Subcutaneous abdominal adipose tissue (tissue), 5 donors: ENCODE measurements at regions not wholly inside any gene's neighbourhood (a gene's known extent, or its start where the extent isn't known, plus 50 kb on each side); places are given as distances from the start of the nearest gene placed in this dataset.
"Not testable (repeated sequence)": the region's sequence is repeated elsewhere in the genome, so short reads cannot be mapped to it uniquely, and the experiment has no call there.

ENCODE experiments used
- H3K27ac ChIP-seq: one replicate; pipeline ENCODE4 v1.7.0; 2013; ENCODE audit warnings: low read depth, mild to moderate bottlenecking, inconsistent platforms, low read length, moderate library complexity
- H3K27me3 ChIP-seq, 5 donors: one replicate each; pipeline ENCODE4 v1.7.0; 2013; ENCODE audit warnings: low read length in 5 of 5, inconsistent platforms in 1 of 5; ENCODE audit not compliant: control insufficient read depth in 5 of 5, insufficient read depth in 4 of 5
- H3K36me3 ChIP-seq, 5 donors: one replicate each; pipeline ENCODE4 v1.7.0; 2013; ENCODE audit warnings: low read length in 5 of 5; ENCODE audit not compliant: control insufficient read depth in 5 of 5, insufficient read depth in 5 of 5
- H3K4me1 ChIP-seq, 5 donors: one replicate each; pipeline ENCODE4 v1.7.0; 2013; ENCODE audit warnings: low read length in 5 of 5, mild to moderate bottlenecking in 3 of 5, moderate library complexity in 1 of 5; ENCODE audit not compliant: control insufficient read depth in 5 of 5, insufficient read depth in 5 of 5
- H3K4me3 ChIP-seq, 5 donors: one replicate each; pipeline ENCODE4 v1.7.0; 2013; ENCODE audit warnings: low read length in 5 of 5, low read depth in 1 of 5
- H3K9ac ChIP-seq, 5 donors: one replicate each; pipeline ENCODE4 v1.7.0; 2013; ENCODE audit warnings: low read length in 5 of 5, mild to moderate bottlenecking in 4 of 5, moderate library complexity in 3 of 5
- H3K9me3 ChIP-seq, 5 donors: one replicate each; pipeline ENCODE4 v1.7.0; 2013; ENCODE audit warnings: low read length in 5 of 5; ENCODE audit not compliant: control insufficient read depth in 5 of 5
- donor health status: healthy.
- donor health status: healthy.
- donor health status: healthy.
- donor health status: healthy.
- donor health status: healthy.

GRCh38 chr16:59500601-59501000, 766.5 kb upstream of the GOT2 start:
- H3K9ac ChIP-seq: no peak overlapping the region
- no peak overlapping the region for H3K27ac ChIP-seq
- no peak overlapping the region for H3K4me3 ChIP-seq
- H3K4me1 ChIP-seq: no peaks in the 10 kb centered on the region
- no peaks in the 10 kb centered on the region for H3K36me3 ChIP-seq
- no peaks in the 10 kb centered on the region for H3K27me3 ChIP-seq
- peaks cover 0 to 3% (median 0%) of the 10 kb centered on the region in 5 donors for H3K9me3 ChIP-seq

GRCh38 chr16:59487067-59487466, 753.0 kb upstream of the GOT2 start:
- Histone ChIP-seq H3K4me3 (no peak overlapping the region), H3K4me1 (no peaks in the 10 kb centered on the region)

GRCh38 chr16:59484833-59485516, 750.9 kb upstream of the GOT2 start:
- Histone ChIP-seq H3K9me3 (peaks cover 0 to 4% (median 0%) of the 10 kb centered on the region in 5 donors), H3K27me3 (no peaks in the 10 kb centered on the region), H3K4me1 (no peaks in the 10 kb centered on the region), H3K9ac (no peak overlapping the region), H3K4me3 (no peak overlapping the region), H3K36me3 (no peaks in the 10 kb centered on the region), H3K27ac (no peak overlapping the region)

More at GRCh38 chr16:59487067-59487466, 753.0 kb upstream of the GOT2 start:
- Histone ChIP-seq H3K36me3 (no peaks in the 10 kb centered on the region), H3K9me3 (peaks cover 0 to 4% (median 0%) of the 10 kb centered on the region in 5 donors), H3K27me3 (no peaks in the 10 kb centered on the region), H3K27ac (no peak overlapping the region), H3K9ac (no peak overlapping the region)

- Histone ChIP-seq H3K27ac (no peak overlapping the region), H3K4me3 (no peak overlapping the region), H3K27me3 (no peaks in the 10 kb centered on the region), H3K9me3 (peaks cover 0 to 6% (median 0%) of the 10 kb centered on the region in 5 donors), H3K36me3 (no peaks in the 10 kb centered on the region), H3K4me1 (no peaks in the 10 kb centered on the region), H3K9ac (no peak overlapping the region)
Observed at GRCh38 chr16:59478838-59479237, 744.7 kb upstream of the GOT2 start.

GRCh38 chr16:59470556-59470955, 736.4 kb upstream of the GOT2 start:
- Histone ChIP-seq H3K36me3 (no peaks in the 10 kb centered on the region), H3K9me3 (peaks cover 0 to 6% (median 0%) of the 10 kb centered on the region in 5 donors), H3K4me1 (no peaks in the 10 kb centered on the region), H3K9ac (no peak overlapping the region), H3K27ac (no peak overlapping the region), H3K4me3 (no peak overlapping the region), H3K27me3 (no peaks in the 10 kb centered on the region)

- Histone ChIP-seq H3K4me3 (no peak overlapping the region), H3K27ac (no peak overlapping the region), H3K9ac (no peak overlapping the region), H3K4me1 (no peaks in the 10 kb centered on the region), H3K9me3 (no peaks in the 10 kb centered on the region), H3K36me3 (no peaks in the 10 kb centered on the region), H3K27me3 (no peaks in the 10 kb centered on the region)
Observed at GRCh38 chr16:59469266-59469665, 735.1 kb upstream of the GOT2 start.

GRCh38 chr16:59463776-59464175, 729.7 kb upstream of the GOT2 start:
- H3K36me3 ChIP-seq: no peaks in the 10 kb centered on the region
- H3K9me3 ChIP-seq: no peaks in the 10 kb centered on the region
- H3K9ac ChIP-seq: no peak overlapping the region
- no peaks in the 10 kb centered on the region for H3K27me3 ChIP-seq
- no peak overlapping the region for H3K4me3 ChIP-seq
- no peak overlapping the region for H3K27ac ChIP-seq
- H3K4me1 ChIP-seq: no peaks in the 10 kb centered on the region

GRCh38 chr16:59459806-59460205, 725.7 kb upstream of the GOT2 start:
- Histone ChIP-seq H3K4me3 (no peak overlapping the region), H3K36me3 (no peaks in the 10 kb centered on the region), H3K9ac (no peak overlapping the region), H3K27ac (no peak overlapping the region), H3K4me1 (no peaks in the 10 kb centered on the region), H3K27me3 (no peaks in the 10 kb centered on the region), H3K9me3 (no peaks in the 10 kb centered on the region)

GRCh38 chr16:59455497-59455896, 721.4 kb upstream of the GOT2 start:
- peaks cover 0 to 7% (median 2%) of the 10 kb centered on the region in 5 donors for H3K9me3 ChIP-seq
- no peak overlapping the region for H3K9ac ChIP-seq
- H3K4me3 ChIP-seq: no peak overlapping the region
- no peaks in the 10 kb centered on the region for H3K36me3 ChIP-seq
- no peak overlapping the region for H3K27ac ChIP-seq
- no peaks in the 10 kb centered on the region for H3K4me1 ChIP-seq
- H3K27me3 ChIP-seq: no peaks in the 10 kb centered on the region

- not testable (repeated sequence) for H3K4me3 ChIP-seq, H3K4me1 ChIP-seq, H3K27me3 ChIP-seq, H3K27ac ChIP-seq, H3K36me3 ChIP-seq, H3K9ac ChIP-seq, H3K9me3 ChIP-seq
Observed at GRCh38 chr16:59450513-59450912, 716.4 kb upstream of the GOT2 start.
